K562 (cell line): ENCODE measurements at regions not wholly inside any gene's neighbourhood (a gene's known extent, or its start where the extent isn't known, plus 50 kb on each side); places are given as distances from the start of the nearest gene placed in this dataset.

Source experiments
- CTCF ChIP-seq, 3 experiments: IDR thresholded peaks in 2 of 3; conservative IDR thresholded peaks in 1 of 3; 2 replicates each; pipeline ENCODE4 v1.5.1; 2011 to 2012; ENCODE audit warnings: low read length in 3 of 3, mild to moderate bottlenecking in 3 of 3, control low read depth in 2 of 3, improper control_type of control experiment in 1 of 3, inconsistent platforms in 1 of 3, low read depth in 1 of 3, mixed read lengths in 1 of 3, moderate library complexity in 1 of 3; ENCODE audit not compliant: insufficient read depth in 2 of 3
- E2F4 ChIP-seq: sonication (generic); formaldehyde crosslinking; IDR thresholded peaks from 2 replicates; pipeline ENCODE4 v1.8.0; 2022; ENCODE audit warnings: mild to moderate bottlenecking, low read depth, missing genetic modification reagents
- ETS1 ChIP-seq: conservative IDR thresholded peaks from 2 replicates; pipeline ENCODE4 v1.6.1; 2011; ENCODE audit warnings: low read depth, mild to moderate bottlenecking, low read length; ENCODE audit not compliant: control insufficient read depth
- GABPB1 ChIP-seq: sonication (generic); formaldehyde crosslinking; IDR thresholded peaks from 2 replicates; pipeline ENCODE4 v1.8.0; 2022; ENCODE audit warnings: mild to moderate bottlenecking, missing genetic modification reagents
- IRF1 ChIP-seq: sonication (generic); formaldehyde crosslinking; IDR thresholded peaks from 2 replicates; pipeline ENCODE4 v1.8.0; 2022; ENCODE audit warnings: missing genetic modification reagents, mild to moderate bottlenecking, borderline replicate concordance
- MYC ChIP-seq, 2 experiments: fragments of 250-450 bp in 1 of 2; sonication (Bioruptor Pico) in 1 of 2; IDR thresholded peaks; 2 replicates each; pipeline versions ENCODE4 v1.5.1 to v1.6.1; 2012 to 2021; ENCODE audit warnings: low read depth in 2 of 2, borderline replicate concordance in 1 of 2, improper control_type of control experiment in 1 of 2, low read length in 1 of 2, mild to moderate bottlenecking in 1 of 2, moderate library complexity in 1 of 2
- RBM25 ChIP-seq: fragments of 200-400 bp; formaldehyde crosslinking; IDR thresholded peaks from 2 replicates; pipeline ENCODE4 v1.6.1; 2018; ENCODE audit warnings: low read length, low read depth, moderate library complexity; ENCODE audit not compliant: severe bottlenecking
- SIN3B ChIP-seq: fragments of 450-650 bp; IDR thresholded peaks from 2 replicates; pipeline ENCODE4 v1.6.1; 2017; ENCODE audit warnings: low read depth, mild to moderate bottlenecking, moderate library complexity
- TAF15 ChIP-seq: fragments of 200-400 bp; formaldehyde crosslinking; IDR thresholded peaks from 2 replicates; pipeline ENCODE4 v1.6.1; 2017; ENCODE audit warnings: mild to moderate bottlenecking, low read depth, low read length, moderate library complexity
- TBL1XR1 ChIP-seq, 2 experiments: IDR thresholded peaks; 2 replicates each; pipeline ENCODE4 v1.6.1; 2012; ENCODE audit warnings: improper control_type of control experiment in 2 of 2, low read length in 2 of 2, mild to moderate bottlenecking in 1 of 2
- ZBTB7A ChIP-seq: IDR thresholded peaks from 2 replicates; pipeline ENCODE4 v1.6.1; 2011; ENCODE audit warnings: low read depth, mild to moderate bottlenecking, low read length, moderate library complexity, borderline replicate concordance; ENCODE audit not compliant: control insufficient read depth
- ZNF274 ChIP-seq: IDR thresholded peaks from 2 replicates; pipeline ENCODE4 v1.6.1; 2011; ENCODE audit warnings: low read depth, mild to moderate bottlenecking, low read length, moderate library complexity, borderline replicate concordance
- ZNF583 ChIP-seq: fragments of 250-450 bp; sonication (Bioruptor Pico); IDR thresholded peaks from 2 replicates; pipeline ENCODE4 v1.4.0; 2020
- TF ChIP-seq, protein P1 (sequence below), 2 experiments: fragments of 450-650 bp in 1 of 2; IDR thresholded peaks; 2 replicates each; pipeline ENCODE4 v1.6.1; 2011 to 2017; ENCODE audit warnings: low read depth in 2 of 2, antibody characterized with exemption in 1 of 2, borderline replicate concordance in 1 of 2, low read length in 1 of 2, mild to moderate bottlenecking in 1 of 2, mixed read lengths in 1 of 2; ENCODE audit not compliant: control insufficient read depth in 1 of 2

- TF ChIP-seq MYC (IDR thresholded peaks at IDR 0.05; ENCODE audit: low read depth, low read length) (no peak), MYC (CRISPR knock-in tag; IDR thresholded peaks at IDR 0.05; ENCODE audit: borderline replicate concordance, low read depth) (no peak), ETS1 (no peak), ZNF274 (no peak), CTCF (IDR thresholded peaks at IDR 0.05 in 2 of 3, conservative IDR thresholded peaks at IDR 0.05 in 1 of 3; ENCODE audit: insufficient read depth in 2 of 3, low read depth in 1 of 3, low read length in 3 of 3) (no peak), RBM25 (no peak), GABPB1 (CRISPR knock-in tag) (no peak), TBL1XR1 (IDR thresholded peaks at IDR 0.05; ENCODE audit: low read length in 2 of 2) (no peak), ZBTB7A (no peak), TAF15 (no peak), IRF1 (CRISPR knock-in tag) (no peak), SIN3B (no peak), ZNF583 (CRISPR knock-in tag) (no peak), E2F4 (no peak)
- TF ChIP-seq, protein P1, sequence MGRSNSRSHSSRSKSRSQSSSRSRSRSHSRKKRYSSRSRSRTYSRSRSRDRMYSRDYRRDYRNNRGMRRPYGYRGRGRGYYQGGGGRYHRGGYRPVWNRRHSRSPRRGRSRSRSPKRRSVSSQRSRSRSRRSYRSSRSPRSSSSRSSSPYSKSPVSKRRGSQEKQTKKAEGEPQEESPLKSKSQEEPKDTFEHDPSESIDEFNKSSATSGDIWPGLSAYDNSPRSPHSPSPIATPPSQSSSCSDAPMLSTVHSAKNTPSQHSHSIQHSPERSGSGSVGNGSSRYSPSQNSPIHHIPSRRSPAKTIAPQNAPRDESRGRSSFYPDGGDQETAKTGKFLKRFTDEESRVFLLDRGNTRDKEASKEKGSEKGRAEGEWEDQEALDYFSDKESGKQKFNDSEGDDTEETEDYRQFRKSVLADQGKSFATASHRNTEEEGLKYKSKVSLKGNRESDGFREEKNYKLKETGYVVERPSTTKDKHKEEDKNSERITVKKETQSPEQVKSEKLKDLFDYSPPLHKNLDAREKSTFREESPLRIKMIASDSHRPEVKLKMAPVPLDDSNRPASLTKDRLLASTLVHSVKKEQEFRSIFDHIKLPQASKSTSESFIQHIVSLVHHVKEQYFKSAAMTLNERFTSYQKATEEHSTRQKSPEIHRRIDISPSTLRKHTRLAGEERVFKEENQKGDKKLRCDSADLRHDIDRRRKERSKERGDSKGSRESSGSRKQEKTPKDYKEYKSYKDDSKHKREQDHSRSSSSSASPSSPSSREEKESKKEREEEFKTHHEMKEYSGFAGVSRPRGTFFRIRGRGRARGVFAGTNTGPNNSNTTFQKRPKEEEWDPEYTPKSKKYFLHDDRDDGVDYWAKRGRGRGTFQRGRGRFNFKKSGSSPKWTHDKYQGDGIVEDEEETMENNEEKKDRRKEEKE (IDR thresholded peaks at IDR 0.05; ENCODE audit: borderline replicate concordance in 1 of 2, control insufficient read depth in 1 of 2, low read depth in 2 of 2, low read length in 1 of 2): no peak
These were observed 374.6 kb upstream of the LUZP2 start for GRCh38 chr11:24122291-24122690.
